ENCODE measurements at regions not wholly inside any gene's neighbourhood (a gene's known extent, or its start where the extent isn't known, plus 50 kb on each side); places are given as distances from the start of the nearest gene placed in this dataset.

DNA sequence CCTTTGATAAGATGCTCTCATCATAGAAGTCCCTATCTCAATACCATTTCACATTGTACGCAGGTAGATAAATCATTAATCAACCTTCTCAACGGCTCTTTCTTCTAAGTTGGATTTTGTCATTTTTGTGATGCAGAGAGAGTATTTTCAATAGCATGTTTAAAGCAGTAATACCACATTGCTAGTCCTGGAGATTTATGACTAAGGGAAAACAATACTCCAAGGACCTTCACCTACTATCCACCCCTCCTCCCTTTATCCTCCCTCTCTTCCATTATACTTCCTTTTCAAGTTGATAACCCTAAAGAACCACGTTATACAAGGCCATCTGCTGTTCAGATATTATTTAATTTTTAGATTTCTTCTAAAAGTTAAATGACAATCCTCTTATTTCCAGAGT lies 65.3 kb upstream of the CHMP2B start:
- DNase-seq (ENCODE audit: low spot score in 2 of 2) = no peak
- Histone ChIP-seq H3K27ac (no peak overlapping the region), H3K4me1 (no peaks in the 10 kb centered on the region), H3K9me3 (no peaks in the 10 kb centered on the region), H3K27me3 (no peaks in the 10 kb centered on the region), H3K36me3 (no peaks in the 10 kb centered on the region), H3K4me3 (no peak overlapping the region)
- TF ChIP-seq, protein P1, sequence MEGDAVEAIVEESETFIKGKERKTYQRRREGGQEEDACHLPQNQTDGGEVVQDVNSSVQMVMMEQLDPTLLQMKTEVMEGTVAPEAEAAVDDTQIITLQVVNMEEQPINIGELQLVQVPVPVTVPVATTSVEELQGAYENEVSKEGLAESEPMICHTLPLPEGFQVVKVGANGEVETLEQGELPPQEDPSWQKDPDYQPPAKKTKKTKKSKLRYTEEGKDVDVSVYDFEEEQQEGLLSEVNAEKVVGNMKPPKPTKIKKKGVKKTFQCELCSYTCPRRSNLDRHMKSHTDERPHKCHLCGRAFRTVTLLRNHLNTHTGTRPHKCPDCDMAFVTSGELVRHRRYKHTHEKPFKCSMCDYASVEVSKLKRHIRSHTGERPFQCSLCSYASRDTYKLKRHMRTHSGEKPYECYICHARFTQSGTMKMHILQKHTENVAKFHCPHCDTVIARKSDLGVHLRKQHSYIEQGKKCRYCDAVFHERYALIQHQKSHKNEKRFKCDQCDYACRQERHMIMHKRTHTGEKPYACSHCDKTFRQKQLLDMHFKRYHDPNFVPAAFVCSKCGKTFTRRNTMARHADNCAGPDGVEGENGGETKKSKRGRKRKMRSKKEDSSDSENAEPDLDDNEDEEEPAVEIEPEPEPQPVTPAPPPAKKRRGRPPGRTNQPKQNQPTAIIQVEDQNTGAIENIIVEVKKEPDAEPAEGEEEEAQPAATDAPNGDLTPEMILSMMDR (IDR thresholded peaks at IDR 0.05) = no peak
- intact Hi-C loops (cut with DNase I) = no loop called here

DNA sequence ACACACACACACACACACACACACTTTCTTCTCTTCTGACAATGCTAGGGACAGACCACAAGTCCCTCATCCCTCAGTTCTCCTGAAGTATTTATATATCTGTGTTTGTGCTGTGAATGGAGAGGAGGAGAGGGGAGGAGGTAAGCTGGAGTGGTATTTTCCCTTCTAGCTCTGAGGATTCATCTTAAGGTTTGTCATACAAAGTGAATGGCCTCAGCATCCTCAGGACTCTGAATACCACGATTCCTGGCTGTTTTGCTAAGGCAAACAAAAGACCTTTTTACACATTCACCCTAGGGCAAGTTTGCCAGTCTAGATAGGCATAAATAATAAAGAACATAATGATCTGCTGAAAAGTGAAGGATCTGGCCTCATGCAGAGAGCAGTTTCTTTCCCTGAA lies 65.7 kb upstream of the CHMP2B start:
- no peak overlapping the region for H3K27ac ChIP-seq
- no peak overlapping the region for H3K4me3 ChIP-seq
- DNase-seq (ENCODE audit: low spot score in 2 of 2) = no peak
- no peaks in the 10 kb centered on the region for H3K4me1 ChIP-seq
- no peaks in the 10 kb centered on the region for H3K36me3 ChIP-seq
- intact Hi-C loops (cut with DNase I) = no loop called here
- no peaks in the 10 kb centered on the region for H3K9me3 ChIP-seq
- no peaks in the 10 kb centered on the region for H3K27me3 ChIP-seq
- TF ChIP-seq, protein P1 (IDR thresholded peaks at IDR 0.05) = no peak

DNA sequence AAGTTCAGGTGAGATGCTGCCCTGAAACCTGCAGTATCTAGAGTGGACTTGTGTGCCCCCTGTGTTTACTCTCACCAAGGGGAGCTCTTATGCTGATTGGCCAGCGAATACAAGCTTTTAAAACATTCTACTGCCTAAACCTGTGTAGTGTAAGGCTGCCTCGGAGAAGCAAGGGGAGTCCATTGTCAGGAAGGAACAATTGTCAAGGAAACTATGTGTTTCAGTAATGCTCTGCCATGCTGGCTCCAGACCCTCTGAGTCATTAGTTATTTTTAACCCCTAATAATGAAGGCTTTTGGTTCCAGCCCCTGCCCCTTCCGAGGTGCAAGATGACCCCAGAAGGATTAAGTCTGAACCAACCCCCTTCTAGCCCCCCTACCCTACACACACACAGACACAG lies 66.1 kb upstream of the CHMP2B start:
- Histone ChIP-seq H3K4me3 (no peak overlapping the region), H3K36me3 (no peaks in the 10 kb centered on the region), H3K27ac (no peak overlapping the region), H3K9me3 (no peaks in the 10 kb centered on the region), H3K27me3 (no peaks in the 10 kb centered on the region), H3K4me1 (no peaks in the 10 kb centered on the region)
- DNase-seq (ENCODE audit: low spot score in 2 of 2) = no peak
- TF ChIP-seq, protein P1 (IDR thresholded peaks at IDR 0.05) = no peak
- intact Hi-C loops (cut with DNase I) = no loop called here

DNA sequence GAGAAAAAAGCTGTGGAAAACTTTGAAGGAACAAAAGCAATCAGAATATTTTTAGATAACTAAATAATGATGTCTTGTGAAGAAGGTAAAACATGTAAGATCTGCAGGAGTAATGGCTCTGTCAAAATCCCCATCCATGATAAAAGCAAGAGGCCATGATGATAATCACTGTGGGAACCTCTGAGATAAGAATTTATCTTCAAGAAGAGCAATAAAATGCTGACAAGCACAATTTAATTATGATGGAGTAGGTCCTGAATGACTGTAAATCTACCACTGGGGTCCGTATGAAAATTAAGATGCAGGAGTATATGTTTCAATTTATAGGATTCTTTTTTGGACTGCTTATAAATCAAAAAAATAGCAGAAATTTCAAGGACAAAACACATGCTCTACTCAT lies 68.3 kb upstream of the CHMP2B start:
- H3K27me3 ChIP-seq = no peaks in the 10 kb centered on the region
- no peak overlapping the region for H3K27ac ChIP-seq
- no peaks in the 10 kb centered on the region for H3K4me1 ChIP-seq
- no peaks in the 10 kb centered on the region for H3K36me3 ChIP-seq
- H3K9me3 ChIP-seq = no peaks in the 10 kb centered on the region
- TF ChIP-seq, protein P1 (IDR thresholded peaks at IDR 0.05) = no peak
- no peak overlapping the region for H3K4me3 ChIP-seq
- DNase-seq (ENCODE audit: low spot score in 2 of 2) = no peak
- intact Hi-C loops (cut with DNase I) = no loop called here

DNA sequence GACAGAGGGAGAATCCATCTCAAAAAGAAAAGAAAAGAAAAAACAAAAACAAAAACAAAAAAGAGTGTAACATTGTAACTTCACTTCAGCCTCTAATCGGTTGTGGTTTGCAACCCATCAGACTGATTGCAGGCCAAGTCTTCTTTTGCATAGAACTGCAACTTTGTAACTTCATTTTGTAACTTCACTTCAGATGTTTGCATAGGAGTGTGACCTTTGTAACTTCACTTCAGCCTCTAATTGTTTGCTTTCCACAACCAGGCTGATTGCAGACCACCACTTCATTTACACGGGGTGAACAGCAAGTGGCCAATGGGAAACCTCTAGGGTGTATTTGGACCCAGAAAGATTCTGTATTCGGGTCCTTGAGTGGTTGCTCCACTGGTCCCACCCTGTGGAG lies 79.1 kb upstream of the CHMP2B start:
- Histone ChIP-seq H3K27ac (no peak overlapping the region), H3K36me3 (no peaks in the 10 kb centered on the region), H3K9me3 (no peaks in the 10 kb centered on the region), H3K4me3 (no peak overlapping the region), H3K4me1 (no peaks in the 10 kb centered on the region), H3K27me3 (no peaks in the 10 kb centered on the region)
- DNase-seq (ENCODE audit: low spot score in 2 of 2) = no peak
- TF ChIP-seq, protein P1 (IDR thresholded peaks at IDR 0.05) = no peak
- intact Hi-C loops (cut with DNase I) = no loop called here

DNA sequence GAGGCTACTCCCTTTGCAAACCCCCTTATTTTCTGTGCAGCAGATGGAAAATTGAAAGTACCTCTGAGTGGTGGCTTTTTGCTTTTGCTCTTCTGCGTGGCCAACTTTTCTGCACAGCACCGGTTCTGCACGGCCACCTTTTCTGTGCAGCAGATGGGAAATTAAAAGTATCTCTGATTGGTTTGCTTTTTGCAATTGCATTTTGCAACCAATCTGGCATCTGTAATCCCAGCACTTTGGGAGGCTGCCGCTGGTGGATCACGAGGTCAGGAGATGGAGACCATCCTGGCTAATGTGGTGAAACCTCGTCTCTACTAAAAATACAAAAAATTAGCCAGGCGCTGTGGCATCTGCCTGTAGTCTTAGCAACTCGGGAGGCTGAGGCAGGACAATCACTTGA lies 79.5 kb upstream of the CHMP2B start:
- TF ChIP-seq, protein P1 (IDR thresholded peaks at IDR 0.05) = no peak
- H3K4me1 ChIP-seq = no peaks in the 10 kb centered on the region
- no peaks in the 10 kb centered on the region for H3K36me3 ChIP-seq
- intact Hi-C loops (cut with DNase I) = no loop called here
- H3K27me3 ChIP-seq = no peaks in the 10 kb centered on the region
- no peaks in the 10 kb centered on the region for H3K9me3 ChIP-seq
- H3K4me3 ChIP-seq = no peak overlapping the region
- H3K27ac ChIP-seq = no peak overlapping the region
- DNase-seq (ENCODE audit: low spot score in 2 of 2) = no peak

Measured in ascending aorta (tissue), 2 donors.